ENCODE measurements at regions not wholly inside any gene's neighbourhood (a gene's known extent, or its start where the extent isn't known, plus 50 kb on each side); places are given as distances from the start of the nearest gene placed in this dataset.
"Not testable (repeated sequence)": the region's sequence is repeated elsewhere in the genome, so short reads cannot be mapped to it uniquely, and the experiment has no call there.

GRCh38 chr5:54807421-54807820 lies 178.0 kb downstream of the ESM1 start:
- no peak for DNase-seq

- no peak for DNase-seq
Measured at GRCh38 chr5:54804521-54804920, 180.9 kb downstream of the ESM1 start.

- no peak for DNase-seq
Measured at GRCh38 chr5:54804086-54804485, 181.3 kb downstream of the ESM1 start.

- DNase-seq, result no peak
Measured at GRCh38 chr5:54803471-54804011, 181.9 kb downstream of the ESM1 start.

GRCh38 chr5:54799645-54800044 lies 185.7 kb downstream of the ESM1 start:
- no peak for DNase-seq

GRCh38 chr5:54795777-54796176 lies 189.6 kb downstream of the ESM1 start:
- no peak for DNase-seq

- no peak for DNase-seq
Measured at GRCh38 chr5:54795284-54795683, 190.1 kb downstream of the ESM1 start.

GRCh38 chr5:54794135-54794975 lies 191.0 kb downstream of the ESM1 start:
- DNase-seq, result no peak

- no peak for DNase-seq
Measured at GRCh38 chr5:54793468-54794134, 191.8 kb downstream of the ESM1 start.

- DNase-seq, result no peak
Measured at GRCh38 chr5:54792611-54793404, 192.6 kb downstream of the ESM1 start.

GRCh38 chr5:54787910-54788309 lies 197.5 kb downstream of the ESM1 start:
- DNase-seq, result not testable (repeated sequence)

GRCh38 chr5:54785729-54786591 lies 199.4 kb downstream of the ESM1 start:
- no peak for DNase-seq

- DNase-seq, result no peak
Measured at GRCh38 chr5:54778783-54779182, 206.6 kb downstream of the ESM1 start.

GRCh38 chr5:54775645-54776044 lies 209.7 kb downstream of the ESM1 start:
- no peak for DNase-seq

- no peak for DNase-seq
Measured at GRCh38 chr5:54774281-54775170, 210.9 kb downstream of the ESM1 start.

- DNase-seq, result no peak
Measured at GRCh38 chr5:54772684-54773083, 212.7 kb downstream of the ESM1 start.

- DNase-seq, result no peak
Measured at GRCh38 chr5:54772231-54772630, 213.2 kb downstream of the ESM1 start.

- no peak for DNase-seq
Measured at GRCh38 chr5:54769746-54770145, 215.6 kb downstream of the ESM1 start.

GRCh38 chr5:54769072-54769471 lies 216.3 kb downstream of the ESM1 start:
- DNase-seq, result no peak

GRCh38 chr5:54766748-54767147 lies 218.6 kb downstream of the ESM1 start:
- DNase-seq, result no peak

All from stimulated activated CD4-positive, alpha-beta T cell treated with anti-CD3 and anti-CD28 coated beads, Interleukin-4, amount 100 ng/mL, for 24 hours (primary cell).